Glomerular visceral epithelial cell (primary cell): ENCODE measurements at regions not wholly inside any gene's neighbourhood (a gene's known extent, or its start where the extent isn't known, plus 50 kb on each side); places are given as distances from the start of the nearest gene placed in this dataset.

ENCODE experiments used
- DNase-seq: peaks from one replicate; pipeline ENCODE4 v3.0.0-alpha.2; 2016; ENCODE audit errors: extremely low spot score

GRCh38 chr16:65908568-65908967 is 457.9 kb upstream of the CDH5 start:
- DNase-seq, result no peak

- no peak for DNase-seq
These were observed 461.2 kb upstream of the CDH5 start for GRCh38 chr16:65905331-65905730.

GRCh38 chr16:65896448-65897153 is 469.9 kb upstream of the CDH5 start:
- no peak for DNase-seq

GRCh38 chr16:65895906-65896305 is 470.6 kb upstream of the CDH5 start:
- no peak for DNase-seq

GRCh38 chr16:65895486-65895885 is 471.0 kb upstream of the CDH5 start:
- DNase-seq, result no peak

- DNase-seq, result no peak
These were observed 476.3 kb upstream of the CDH5 start for GRCh38 chr16:65890203-65890602.

GRCh38 chr16:65889533-65889966 is 476.9 kb upstream of the CDH5 start:
- no peak for DNase-seq

GRCh38 chr16:65888201-65888600 is 478.3 kb upstream of the CDH5 start:
- DNase-seq, result no peak

- no peak for DNase-seq
These were observed 482.5 kb upstream of the CDH5 start for GRCh38 chr16:65884018-65884417.

GRCh38 chr16:65878347-65878746 is 488.1 kb upstream of the CDH5 start:
- no peak for DNase-seq

- DNase-seq, result no peak
These were observed 489.9 kb upstream of the CDH5 start for GRCh38 chr16:65876624-65877023.

GRCh38 chr16:65876056-65876408 is 490.5 kb upstream of the CDH5 start:
- no peak for DNase-seq

- no peak for DNase-seq
These were observed 491.0 kb upstream of the CDH5 start for GRCh38 chr16:65875381-65876055.

- DNase-seq, result no peak
These were observed 497.2 kb upstream of the CDH5 start for GRCh38 chr16:65869261-65869660.

- no peak for DNase-seq
These were observed 499.1 kb upstream of the CDH5 start for GRCh38 chr16:65867276-65867960.

- no peak for DNase-seq
These were observed 503.3 kb upstream of the CDH5 start for GRCh38 chr16:65863236-65863635.

GRCh38 chr16:65861131-65861731 is 505.3 kb upstream of the CDH5 start:
- no peak for DNase-seq

- no peak for DNase-seq
These were observed 511.0 kb upstream of the CDH5 start for GRCh38 chr16:65855171-65856145.

GRCh38 chr16:65846210-65846602 is 520.3 kb upstream of the CDH5 start:
- no peak for DNase-seq

- DNase-seq, result no peak
These were observed 520.9 kb upstream of the CDH5 start for GRCh38 chr16:65845466-65846209.

- DNase-seq, result no peak
These were observed 522.5 kb upstream of the CDH5 start for GRCh38 chr16:65843941-65844340.
